GM10248 (cell line): ENCODE measurements at regions not wholly inside any gene's neighbourhood (a gene's known extent, or its start where the extent isn't known, plus 50 kb on each side); places are given as distances from the start of the nearest gene placed in this dataset.
A peak's percentile ranks its signal among the peaks of the same experiment; 100 is the strongest.

Experiments
- CTCF ChIA-PET: fragments of 300-600 bp; sonication (Branson Sonifier 250); formaldehyde crosslinking; extraction: SDS; loops from one replicate; lab custom pipeline; 2021; ENCODE audit warnings: antibody characterized with exemption; lab: Yijun Ruan, JAX
- POLR2A ChIA-PET: fragments of 350-650 bp; sonication (Branson Sonifier 250); formaldehyde crosslinking; extraction: SDS; loops from one replicate; lab custom pipeline; 2020; ENCODE audit warnings: antibody characterized with exemption; lab: Yijun Ruan, JAX
- DNase-seq: peaks from one replicate; pipeline ENCODE4 v3.0.0; 2012; ENCODE audit errors: extremely low spot score
- TF ChIP-seq, protein P1 (sequence below): IDR thresholded peaks from 2 replicates; pipeline ENCODE4 v1.5.1; 2012; ENCODE audit warnings: mild to moderate bottlenecking, low read depth; ENCODE audit errors: extremely low read depth, missing control alignments, control extremely low read depth

DNA sequence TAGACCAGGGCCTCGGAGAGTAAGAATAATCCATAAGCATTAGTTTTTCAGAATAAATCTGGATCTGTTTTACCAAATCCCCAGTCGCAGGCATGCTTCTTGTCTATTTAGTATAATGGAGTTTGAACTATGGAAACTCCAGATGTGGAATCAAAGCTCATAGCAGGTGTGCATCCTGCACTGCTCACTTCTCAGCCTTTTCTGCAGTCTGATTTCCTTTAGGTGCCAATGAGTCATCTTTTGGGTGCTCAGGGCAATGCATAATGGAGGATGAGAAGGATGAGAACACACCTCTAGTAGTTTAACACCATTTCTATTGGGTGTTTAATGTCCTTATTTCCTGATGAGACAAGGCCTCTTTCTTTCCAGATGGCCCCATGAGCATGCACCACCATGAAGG is 961.2 kb downstream of the TMEM121 start:
- DNase-seq = no peak
- ChIA-PET POLR2A (no interaction called here), CTCF (interaction anchor here (0.7 to 6.0 kb wide), 8 partner anchors 9 to 131 kb away, joined by 3 to 38 read pairs (median 11); no protein-coding TSS in a partner anchor)
- TF ChIP-seq, protein P1, sequence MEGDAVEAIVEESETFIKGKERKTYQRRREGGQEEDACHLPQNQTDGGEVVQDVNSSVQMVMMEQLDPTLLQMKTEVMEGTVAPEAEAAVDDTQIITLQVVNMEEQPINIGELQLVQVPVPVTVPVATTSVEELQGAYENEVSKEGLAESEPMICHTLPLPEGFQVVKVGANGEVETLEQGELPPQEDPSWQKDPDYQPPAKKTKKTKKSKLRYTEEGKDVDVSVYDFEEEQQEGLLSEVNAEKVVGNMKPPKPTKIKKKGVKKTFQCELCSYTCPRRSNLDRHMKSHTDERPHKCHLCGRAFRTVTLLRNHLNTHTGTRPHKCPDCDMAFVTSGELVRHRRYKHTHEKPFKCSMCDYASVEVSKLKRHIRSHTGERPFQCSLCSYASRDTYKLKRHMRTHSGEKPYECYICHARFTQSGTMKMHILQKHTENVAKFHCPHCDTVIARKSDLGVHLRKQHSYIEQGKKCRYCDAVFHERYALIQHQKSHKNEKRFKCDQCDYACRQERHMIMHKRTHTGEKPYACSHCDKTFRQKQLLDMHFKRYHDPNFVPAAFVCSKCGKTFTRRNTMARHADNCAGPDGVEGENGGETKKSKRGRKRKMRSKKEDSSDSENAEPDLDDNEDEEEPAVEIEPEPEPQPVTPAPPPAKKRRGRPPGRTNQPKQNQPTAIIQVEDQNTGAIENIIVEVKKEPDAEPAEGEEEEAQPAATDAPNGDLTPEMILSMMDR = no peak

DNA sequence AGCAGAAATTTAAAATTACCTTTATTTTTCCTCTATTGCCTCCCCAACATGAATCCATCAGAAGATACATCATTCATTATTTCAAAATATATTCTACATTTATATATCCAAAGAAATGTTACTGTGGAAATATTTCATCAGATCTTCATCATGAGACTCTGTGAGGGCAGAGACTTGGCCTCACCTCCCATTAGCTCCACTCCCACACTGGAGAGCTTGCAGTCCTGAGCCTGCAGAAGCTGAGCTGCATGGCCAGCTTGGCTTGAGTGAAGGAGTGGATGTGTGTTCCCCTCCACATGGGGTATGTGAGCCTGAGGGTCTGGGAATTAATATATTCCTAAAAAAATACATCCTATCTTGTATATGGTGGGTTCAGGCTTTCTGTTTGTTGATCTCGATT is 961.9 kb downstream of the TMEM121 start:
- ChIA-PET CTCF (interaction anchor here (0.6 to 6.0 kb wide), 9 partner anchors 13 to 175 kb away, joined by 3 to 38 read pairs (median 9); no protein-coding TSS in a partner anchor), POLR2A (no interaction called here)
- TF ChIP-seq, protein P1 = no peak
- no peak for DNase-seq

DNA sequence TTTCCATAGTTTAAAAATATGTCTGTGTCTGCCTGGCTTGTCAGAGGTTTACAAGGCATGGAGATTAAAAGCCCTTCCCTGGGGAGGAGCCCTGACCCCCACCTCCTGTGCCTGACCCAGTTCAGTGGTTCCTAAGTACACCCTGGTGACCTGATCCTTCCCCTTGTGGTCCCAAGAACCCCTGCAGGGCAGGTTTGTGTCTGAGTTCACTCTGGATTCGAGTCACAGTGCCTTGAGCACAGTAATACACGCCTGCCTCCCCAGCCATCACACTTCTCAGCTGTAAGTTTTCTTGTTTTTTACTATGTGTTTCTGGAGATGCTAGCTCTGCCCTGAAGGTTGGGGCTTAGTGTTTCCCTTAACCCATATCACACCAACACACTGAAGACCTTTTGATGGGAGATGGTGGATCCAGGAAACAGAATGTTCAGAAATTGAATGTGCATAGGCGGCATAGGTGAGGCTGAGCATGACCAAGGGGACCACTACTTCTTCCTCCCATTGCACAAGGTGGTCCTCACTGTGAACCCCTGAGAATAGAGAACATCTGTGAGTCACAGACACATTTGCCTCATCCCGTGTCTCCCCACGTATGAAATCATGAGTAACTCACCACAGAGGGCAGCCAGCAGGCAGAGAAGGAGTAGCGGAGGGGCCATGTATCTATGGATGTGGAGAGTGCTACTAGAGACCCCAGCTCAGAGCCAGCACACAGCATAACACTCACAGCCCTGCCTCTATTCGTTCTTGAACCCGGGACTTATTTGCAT is 962.9 kb downstream of the TMEM121 start:
- POLR2A ChIA-PET = no interaction called here
- DNase-seq = no peak
- TF ChIP-seq, protein P1 = no peak
- CTCF ChIA-PET = interaction anchor here (0.9 to 6.0 kb wide), 16 partner anchors 11 to 175 kb away, joined by 3 to 38 read pairs (median 7); no protein-coding TSS in a partner anchor

DNA sequence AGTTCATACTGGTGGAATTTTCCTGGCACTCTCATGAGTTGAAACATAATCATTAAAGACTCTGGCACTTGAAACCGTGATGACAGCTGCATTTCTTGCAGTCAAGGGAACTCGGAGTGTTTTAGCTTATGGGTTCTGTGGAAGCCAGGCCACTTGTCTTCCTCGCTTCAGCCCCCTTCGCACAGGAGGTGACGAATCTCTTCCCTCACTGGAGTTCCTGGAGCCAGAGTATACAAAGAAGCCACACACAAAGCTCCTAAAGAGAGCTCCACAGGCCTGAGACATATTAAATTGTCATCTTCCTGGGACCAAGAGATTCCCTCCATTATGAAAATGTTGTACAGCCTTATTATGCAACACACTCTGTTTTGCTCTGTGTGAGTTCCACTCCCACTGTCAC is 964.1 kb downstream of the TMEM121 start:
- ChIA-PET POLR2A (no interaction called here), CTCF (interaction anchor here (0.8 to 6.0 kb wide), 17 partner anchors 12 to 202 kb away, joined by 3 to 38 read pairs (median 7); no protein-coding TSS in a partner anchor)
- DNase-seq = no peak
- TF ChIP-seq, protein P1 = no peak

DNA sequence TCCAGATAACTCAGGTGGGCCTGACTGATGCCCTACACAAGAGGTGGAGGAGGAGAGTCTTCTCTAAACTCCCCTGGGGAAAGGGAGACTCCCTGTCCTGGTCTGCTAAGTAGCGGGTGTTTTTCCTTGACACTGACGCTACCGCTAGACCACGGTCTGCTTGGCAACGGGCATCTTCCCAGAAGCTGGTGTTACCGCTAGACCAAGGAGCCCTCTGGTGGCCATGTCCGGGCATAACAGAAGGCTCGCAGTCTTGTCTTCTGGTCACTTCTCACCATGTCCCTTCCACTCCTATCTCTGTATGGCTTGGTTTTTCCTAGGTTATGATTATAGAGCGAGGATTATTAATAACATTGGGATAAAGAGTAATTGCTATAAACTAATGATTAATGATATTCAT is 965.5 kb downstream of the TMEM121 start:
- ChIA-PET CTCF (interaction anchor here (1.2 to 6.0 kb wide), 11 partner anchors 13 to 74 kb away, joined by 3 to 38 read pairs (median 7); no protein-coding TSS in a partner anchor), POLR2A (no interaction called here)
- DNase-seq = no peak
- TF ChIP-seq, protein P1 = peak; percentile 28

DNA sequence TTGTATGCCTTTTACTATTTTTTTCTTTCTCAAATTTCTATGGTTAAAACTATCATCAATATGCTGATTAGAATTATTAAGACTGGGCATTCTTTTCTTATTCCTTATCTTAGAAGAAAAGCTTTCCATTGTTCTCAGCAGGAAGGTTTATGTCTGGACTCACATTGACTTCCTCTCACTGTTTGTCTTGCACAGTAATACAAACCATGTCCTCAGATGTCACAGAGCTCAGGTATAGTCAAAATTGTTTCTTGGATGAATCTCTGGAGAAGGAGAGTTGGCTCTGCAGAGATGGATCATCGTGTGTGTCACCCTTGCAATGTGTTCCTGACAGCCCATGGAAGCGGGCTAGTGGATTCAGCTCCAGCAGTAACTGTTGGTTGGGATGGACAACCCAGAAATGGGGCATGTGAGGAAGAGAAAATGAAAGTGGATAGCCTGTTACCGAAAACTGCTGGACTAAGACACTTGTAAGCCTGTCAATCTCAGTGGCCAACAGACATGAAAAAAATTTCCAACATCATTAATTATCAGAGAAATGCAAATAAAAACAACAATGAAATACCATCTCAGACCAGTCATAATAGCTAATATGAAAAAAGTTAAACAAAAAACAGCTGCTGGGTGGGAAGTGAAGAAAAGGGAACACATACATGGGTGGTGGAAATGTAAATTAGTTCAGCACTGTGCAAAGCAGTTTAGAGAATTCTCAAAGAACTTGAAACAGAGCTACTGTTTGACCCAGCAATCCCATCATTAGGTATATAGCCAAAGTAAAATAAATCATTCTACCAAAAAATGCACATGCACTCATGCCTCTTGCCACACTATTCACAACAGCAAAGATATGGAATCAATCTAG is 967.8 kb downstream of the TMEM121 start:
- TF ChIP-seq, protein P1 = no peak
- no peak for DNase-seq
- ChIA-PET CTCF (interaction anchor here (1.0 to 2.1 kb wide), 10 partner anchors 9 to 76 kb away, joined by 3 to 17 read pairs (median 5); no protein-coding TSS in a partner anchor), POLR2A (no interaction called here)
